Gastrocnemius medialis (tissue), 4 donors: ENCODE measurements at regions not wholly inside any gene's neighbourhood (a gene's known extent, or its start where the extent isn't known, plus 50 kb on each side); places are given as distances from the start of the nearest gene placed in this dataset.

Experiments used
- ATAC-seq, 2 donors: fragments of 150-250 bp; one replicate each; pipeline ENCODE4 v1.9.1; 2016
- DNase-seq, 2 donors: peaks; one replicate each; pipeline ENCODE4 v3.0.0-alpha.2; 2019
- H3K27ac ChIP-seq, 4 donors: fragments of 200-600 bp; sonication (generic); 1 replicate in 1 of 4; 2 replicates in 3 of 4; pipeline ENCODE4 v1.5.1; 2016 to 2018; ENCODE audit warnings: mild to moderate bottlenecking in 2 of 4, moderate library complexity in 1 of 4
- H3K27me3 ChIP-seq, 3 donors: fragments of 200-600 bp; sonication (generic) in 2 of 3; 1 replicate in 1 of 3; 2 replicates in 2 of 3; pipeline versions ENCODE4 v1.5.1 to v1.6.0; 2016 to 2019; ENCODE audit warnings: mild to moderate bottlenecking in 1 of 3, moderate library complexity in 1 of 3
- H3K36me3 ChIP-seq, 2 donors: fragments of 200-600 bp; sonication (generic) in 1 of 2; one replicate each; pipeline ENCODE4 v1.5.1; 2017 to 2018
- H3K4me1 ChIP-seq, 2 donors: fragments of 200-600 bp; sonication (generic) in 1 of 2; one replicate each; pipeline ENCODE4 v1.5.1; 2016 to 2017; ENCODE audit warnings: mild to moderate bottlenecking in 2 of 2
- H3K4me3 ChIP-seq, 4 donors: fragments of 200-600 bp; sonication (generic) in 3 of 4; 1 replicate in 1 of 4; 2 replicates in 3 of 4; pipeline ENCODE4 v1.5.1; 2016 to 2019; ENCODE audit warnings: mild to moderate bottlenecking in 2 of 4
- H3K9me3 ChIP-seq, 3 donors: fragments of 200-600 bp; sonication (generic) in 2 of 3; 1 replicate in 1 of 3; 2 replicates in 2 of 3; pipeline ENCODE4 v1.5.1; 2016 to 2019
- CTCF ChIP-seq, 5 experiments: fragments of 450-650 bp in 3 of 5; fragments of 200-600 bp in 2 of 5; sonication (generic) in 2 of 5; IDR thresholded peaks in 4 of 5; conservative IDR thresholded peaks in 1 of 5; 1 replicate in 4 of 5; 2 replicates in 1 of 5; pipeline ENCODE4 v1.5.1; 2016 to 2019; ENCODE audit warnings: antibody characterized with exemption in 5 of 5, mild to moderate bottlenecking in 3 of 5, moderate library complexity in 3 of 5
- POLR2A ChIP-seq, 2 donors: fragments of 450-650 bp; IDR thresholded peaks; one replicate each; pipeline ENCODE4 v1.6.1; 2017; ENCODE audit warnings: antibody characterized with exemption in 2 of 2, mild to moderate bottlenecking in 2 of 2, moderate library complexity in 2 of 2
- in situ Hi-C, 4 donors: fragments of 200-750 bp; cut with MboI; loops; one replicate each; pipeline versions ENCODE4 v1.15.0 to v1.8.0; 2017; ENCODE audit warnings: low sequenced_read_pairs in 4 of 4
- intact Hi-C: fragments of 100-400 bp; cut with DNase I; formaldehyde crosslinking; loops from one replicate; pipeline ENCODE4 v1.15.1; 2023; ENCODE audit warnings: low total_unique reads

- ATAC-seq, result no peak
- no peaks in the 10 kb centered on the region for H3K9me3 ChIP-seq
- TF ChIP-seq CTCF (IDR thresholded peaks at IDR 0.05 in 4 of 5, conservative IDR thresholded peaks at IDR 0.05 in 1 of 5), result no peak
- no peak for TF ChIP-seq POLR2A (IDR thresholded peaks at IDR 0.05)
- DNase-seq, result no peak
- H3K36me3 ChIP-seq, result no peaks in the 10 kb centered on the region
- in situ Hi-C loops, result no loop called here
- H3K4me1 ChIP-seq, result no peaks in the 10 kb centered on the region
- intact Hi-C loops, result no loop called here
- no peaks in the 10 kb centered on the region for H3K27me3 ChIP-seq
- H3K4me3 ChIP-seq, result no peak overlapping the region
- no peak overlapping the region for H3K27ac ChIP-seq
Observed at GRCh38 chr5:20291766-20292165, 303.8 kb upstream of the CDH18 start.

- TF ChIP-seq POLR2A (IDR thresholded peaks at IDR 0.05) (no peak), CTCF (IDR thresholded peaks at IDR 0.05 in 4 of 5, conservative IDR thresholded peaks at IDR 0.05 in 1 of 5) (no peak)
- Histone ChIP-seq H3K9me3 (no peaks in the 10 kb centered on the region), H3K4me3 (no peak overlapping the region), H3K36me3 (no peaks in the 10 kb centered on the region), H3K4me1 (no peaks in the 10 kb centered on the region), H3K27ac (no peak overlapping the region), H3K27me3 (no peaks in the 10 kb centered on the region)
- intact Hi-C loops (no loop called here), in situ Hi-C loops (no loop called here)
- ATAC-seq, result no peak
- no peak for DNase-seq
Observed at GRCh38 chr5:20287640-20288039, 299.6 kb upstream of the CDH18 start.

- H3K4me1 ChIP-seq, result no peaks in the 10 kb centered on the region
- in situ Hi-C loops (no loop called here), intact Hi-C loops (no loop called here)
- H3K36me3 ChIP-seq, result no peaks in the 10 kb centered on the region
- no peak overlapping the region for H3K4me3 ChIP-seq
- H3K27ac ChIP-seq, result no peak overlapping the region
- no peak for TF ChIP-seq POLR2A (IDR thresholded peaks at IDR 0.05)
- TF ChIP-seq CTCF (IDR thresholded peaks at IDR 0.05 in 4 of 5, conservative IDR thresholded peaks at IDR 0.05 in 1 of 5), result no peak
- H3K9me3 ChIP-seq, result no peaks in the 10 kb centered on the region
- no peak for ATAC-seq
- no peaks in the 10 kb centered on the region for H3K27me3 ChIP-seq
- no peak for DNase-seq
Observed at GRCh38 chr5:20286512-20286911, 298.5 kb upstream of the CDH18 start.

GRCh38 chr5:20276959-20277263 lies 288.9 kb upstream of the CDH18 start:
- DNase-seq (no peak), ATAC-seq (no peak)
- no peak for TF ChIP-seq POLR2A (IDR thresholded peaks at IDR 0.05)
- Histone ChIP-seq H3K27ac (no peak overlapping the region), H3K9me3 (no peaks in the 10 kb centered on the region), H3K36me3 (no peaks in the 10 kb centered on the region), H3K4me3 (no peak overlapping the region), H3K27me3 (no peaks in the 10 kb centered on the region), H3K4me1 (no peaks in the 10 kb centered on the region)
- intact Hi-C loops, result no loop called here
- in situ Hi-C loops, result no loop called here

GRCh38 chr5:20276061-20276958 lies 288.3 kb upstream of the CDH18 start:
- Histone ChIP-seq H3K36me3 (no peaks in the 10 kb centered on the region), H3K27me3 (no peaks in the 10 kb centered on the region), H3K27ac (no peak overlapping the region), H3K9me3 (no peaks in the 10 kb centered on the region), H3K4me1 (no peaks in the 10 kb centered on the region), H3K4me3 (no peak overlapping the region)
- intact Hi-C loops (no loop called here), in situ Hi-C loops (no loop called here)
- TF ChIP-seq CTCF (IDR thresholded peaks at IDR 0.05 in 4 of 5, conservative IDR thresholded peaks at IDR 0.05 in 1 of 5) (no peak), POLR2A (IDR thresholded peaks at IDR 0.05) (no peak)
- DNase-seq (no peak), ATAC-seq (no peak)
